MCF 10A (cell line): ENCODE measurements at regions not wholly inside any gene's neighbourhood (a gene's known extent, or its start where the extent isn't known, plus 50 kb on each side); places are given as distances from the start of the nearest gene placed in this dataset.

Source experiments
- BruUV-seq: library from RNA; stranded (reverse); fragments of 400-500 nt; replicated peaks from 2 replicates; lab custom pipeline; 2021; lab: Mats Ljungman, UMichigan
- CTCF ChIA-PET: fragments of 300-600 bp; sonication (Branson Sonifier 250); formaldehyde crosslinking; extraction: SDS; loops from one replicate; lab custom pipeline; 2021; ENCODE audit warnings: antibody characterized with exemption, inconsistent platforms; lab: Yijun Ruan, JAX
- POLR2A ChIA-PET: fragments of 300-600, 350-650 bp; sonication (Branson Sonifier 250); formaldehyde crosslinking; extraction: SDS; loops from one replicate; lab custom pipeline; 2020; ENCODE audit warnings: antibody characterized with exemption, inconsistent platforms; lab: Yijun Ruan, JAX
- DNase-seq: peaks from one replicate; pipeline ENCODE4 v3.0.0-alpha.2; 2018; ENCODE audit not compliant: unreplicated experiment
- H3K27ac Mint-ChIP-seq: one replicate; pipeline ENCODE4 v1.8.0; 2022; ENCODE audit warnings: mild to moderate bottlenecking, low read depth, mixed read lengths; ENCODE audit not compliant: unreplicated experiment
- H3K27me3 Mint-ChIP-seq: one replicate; pipeline ENCODE4 v1.8.0; 2022; ENCODE audit warnings: mixed read lengths; ENCODE audit not compliant: insufficient read depth, unreplicated experiment
- H3K36me3 Mint-ChIP-seq: one replicate; pipeline ENCODE4 v1.8.0; 2022; ENCODE audit warnings: mild to moderate bottlenecking, moderate library complexity, mixed read lengths; ENCODE audit not compliant: insufficient read depth, unreplicated experiment
- H3K4me1 Mint-ChIP-seq: one replicate; pipeline ENCODE4 v1.8.0; 2022; ENCODE audit warnings: mixed read lengths; ENCODE audit not compliant: insufficient read depth, unreplicated experiment
- H3K4me3 Mint-ChIP-seq: one replicate; pipeline ENCODE4 v1.8.0; 2022; ENCODE audit warnings: mild to moderate bottlenecking, moderate library complexity, mixed read lengths; ENCODE audit not compliant: unreplicated experiment
- H3K9me3 Mint-ChIP-seq: one replicate; pipeline ENCODE4 v1.8.0; 2022; ENCODE audit warnings: mixed read lengths; ENCODE audit not compliant: unreplicated experiment
- intact Hi-C: fragments of 100-400 bp; cut with micrococcal nuclease; formaldehyde crosslinking; loops from 2 replicates; pipeline ENCODE4 v1.14.1; 2022
- TF ChIP-seq, protein P1 (sequence below): fragments of 200-600 bp; IDR thresholded peaks from one replicate; pipeline ENCODE4 v1.8.0; 2022; ENCODE audit warnings: antibody characterized with exemption, mild to moderate bottlenecking; ENCODE audit not compliant: unreplicated experiment

DNA sequence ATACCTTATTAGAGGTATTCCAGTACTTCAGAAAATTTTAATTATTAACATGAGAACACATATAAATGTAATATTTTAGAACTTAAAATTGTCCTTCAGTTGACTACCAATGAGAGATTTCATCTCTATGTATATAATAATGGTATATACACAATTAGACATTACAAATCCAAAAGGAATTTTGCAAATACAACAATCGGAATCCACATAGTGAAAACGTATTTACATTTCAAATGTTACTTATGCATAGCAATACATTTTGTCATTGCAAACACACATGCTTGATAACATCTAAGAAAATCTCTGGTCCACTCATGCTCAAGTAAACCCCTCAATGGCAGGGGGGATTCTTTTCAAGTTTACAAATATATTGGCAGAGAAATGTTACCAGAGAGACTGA lies 2345.2 kb downstream of the PCDH9 start:
- H3K27ac Mint-ChIP-seq: no peak overlapping the region
- intact Hi-C loops: no loop called here
- no peaks in the 10 kb centered on the region for H3K9me3 Mint-ChIP-seq
- no peaks in the 10 kb centered on the region for H3K4me1 Mint-ChIP-seq
- ChIA-PET CTCF (no interaction called here), POLR2A (interaction anchor here (0.7 kb wide), 1 partner anchor 529 kb away, joined by 3 read pairs; no protein-coding TSS in a partner anchor)
- H3K27me3 Mint-ChIP-seq: no peaks in the 10 kb centered on the region
- TF ChIP-seq, protein P1, sequence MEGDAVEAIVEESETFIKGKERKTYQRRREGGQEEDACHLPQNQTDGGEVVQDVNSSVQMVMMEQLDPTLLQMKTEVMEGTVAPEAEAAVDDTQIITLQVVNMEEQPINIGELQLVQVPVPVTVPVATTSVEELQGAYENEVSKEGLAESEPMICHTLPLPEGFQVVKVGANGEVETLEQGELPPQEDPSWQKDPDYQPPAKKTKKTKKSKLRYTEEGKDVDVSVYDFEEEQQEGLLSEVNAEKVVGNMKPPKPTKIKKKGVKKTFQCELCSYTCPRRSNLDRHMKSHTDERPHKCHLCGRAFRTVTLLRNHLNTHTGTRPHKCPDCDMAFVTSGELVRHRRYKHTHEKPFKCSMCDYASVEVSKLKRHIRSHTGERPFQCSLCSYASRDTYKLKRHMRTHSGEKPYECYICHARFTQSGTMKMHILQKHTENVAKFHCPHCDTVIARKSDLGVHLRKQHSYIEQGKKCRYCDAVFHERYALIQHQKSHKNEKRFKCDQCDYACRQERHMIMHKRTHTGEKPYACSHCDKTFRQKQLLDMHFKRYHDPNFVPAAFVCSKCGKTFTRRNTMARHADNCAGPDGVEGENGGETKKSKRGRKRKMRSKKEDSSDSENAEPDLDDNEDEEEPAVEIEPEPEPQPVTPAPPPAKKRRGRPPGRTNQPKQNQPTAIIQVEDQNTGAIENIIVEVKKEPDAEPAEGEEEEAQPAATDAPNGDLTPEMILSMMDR: no peak
- no TSS peak for BruUV-seq
- H3K4me3 Mint-ChIP-seq: no peak overlapping the region
- DNase-seq: no peak
- H3K36me3 Mint-ChIP-seq: no peaks in the 10 kb centered on the region

GRCh38 chr13:64877176-64877575 lies 2353.0 kb downstream of the PCDH9 start:
- intact Hi-C loops: no loop called here
- no peaks in the 10 kb centered on the region for H3K9me3 Mint-ChIP-seq
- H3K27ac Mint-ChIP-seq: no peak overlapping the region
- CTCF ChIA-PET: no interaction called here
- BruUV-seq: no TSS peak
- H3K27me3 Mint-ChIP-seq: no peaks in the 10 kb centered on the region
- H3K4me1 Mint-ChIP-seq: no peaks in the 10 kb centered on the region
- TF ChIP-seq, protein P1: no peak
- no peak overlapping the region for H3K4me3 Mint-ChIP-seq
- no peaks in the 10 kb centered on the region for H3K36me3 Mint-ChIP-seq
- no peak for DNase-seq
- POLR2A ChIA-PET: no interaction called here

GRCh38 chr13:64871742-64872141 lies 2358.4 kb downstream of the PCDH9 start:
- BruUV-seq: no TSS peak
- Mint-ChIP-seq H3K36me3 (no peaks in the 10 kb centered on the region), H3K9me3 (no peaks in the 10 kb centered on the region), H3K4me1 (no peaks in the 10 kb centered on the region), H3K27me3 (no peaks in the 10 kb centered on the region), H3K27ac (no peak overlapping the region), H3K4me3 (no peak overlapping the region)
- CTCF ChIA-PET: no interaction called here
- TF ChIP-seq, protein P1: no peak
- no peak for DNase-seq
- POLR2A ChIA-PET: no interaction called here
- intact Hi-C loops: no loop called here

GRCh38 chr13:64869539-64869938 lies 2360.6 kb downstream of the PCDH9 start:
- TF ChIP-seq, protein P1: no peak
- Mint-ChIP-seq H3K4me1 (no peaks in the 10 kb centered on the region), H3K9me3 (no peaks in the 10 kb centered on the region), H3K4me3 (no peak overlapping the region), H3K27ac (no peak overlapping the region), H3K36me3 (no peaks in the 10 kb centered on the region), H3K27me3 (no peaks in the 10 kb centered on the region)
- intact Hi-C loops: no loop called here
- ChIA-PET POLR2A (no interaction called here), CTCF (no interaction called here)
- DNase-seq: no peak
- BruUV-seq: no TSS peak
